Cardiac septum (tissue), 1 donor: ENCODE measurements at regions not wholly inside any gene's neighbourhood (a gene's known extent, or its start where the extent isn't known, plus 50 kb on each side); places are given as distances from the start of the nearest gene placed in this dataset.

ENCODE experiments used
- DNase-seq: peaks from one replicate; pipeline ENCODE4 v3.0.0-alpha.2; 2020; ENCODE audit warnings: low spot score
- intact Hi-C: fragments of 100-400 bp; cut with DNase I; formaldehyde crosslinking; loops from one replicate; pipeline ENCODE4 v1.14.0; 2022
- donor health status: DM: no; HTN: no; CAD: no.

- intact Hi-C loops, result no loop called here
- DNase-seq, result no peak
Measured at GRCh38 chr5:13488254-13488931, 456.1 kb downstream of the DNAH5 start.

GRCh38 chr5:13480834-13481233 is 463.7 kb downstream of the DNAH5 start:
- no peak for DNase-seq
- intact Hi-C loops, result no loop called here

GRCh38 chr5:13478831-13479465 is 465.5 kb downstream of the DNAH5 start:
- intact Hi-C loops, result no loop called here

GRCh38 chr5:13477118-13477737 is 467.3 kb downstream of the DNAH5 start:
- intact Hi-C loops, result no loop called here
- no peak for DNase-seq

More at GRCh38 chr5:13478831-13479465, 465.5 kb downstream of the DNAH5 start:
- no peak for DNase-seq

GRCh38 chr5:13472842-13473241 is 471.6 kb downstream of the DNAH5 start:
- intact Hi-C loops, result no loop called here
- DNase-seq, result no peak

- intact Hi-C loops, result no loop called here
Measured at GRCh38 chr5:13470975-13471374, 473.5 kb downstream of the DNAH5 start.

GRCh38 chr5:13470263-13470662 is 474.2 kb downstream of the DNAH5 start:
- no peak for DNase-seq
- intact Hi-C loops, result no loop called here

More at GRCh38 chr5:13470975-13471374, 473.5 kb downstream of the DNAH5 start:
- DNase-seq, result no peak

GRCh38 chr5:13464532-13465193 is 479.8 kb downstream of the DNAH5 start:
- intact Hi-C loops, result no loop called here
- no peak for DNase-seq

GRCh38 chr5:13460587-13460986 is 483.9 kb downstream of the DNAH5 start:
- no peak for DNase-seq
- intact Hi-C loops, result no loop called here

GRCh38 chr5:13454050-13454449 is 490.4 kb downstream of the DNAH5 start:
- intact Hi-C loops, result no loop called here
- DNase-seq, result no peak

GRCh38 chr5:13448843-13449242 is 495.6 kb downstream of the DNAH5 start:
- intact Hi-C loops, result no loop called here
- DNase-seq, result no peak

- intact Hi-C loops, result no loop called here
- DNase-seq, result no peak
Measured at GRCh38 chr5:13439430-13439829, 505.1 kb downstream of the DNAH5 start.

- DNase-seq, result no peak
- intact Hi-C loops, result no loop called here
Measured at GRCh38 chr5:13427827-13428557, 516.5 kb downstream of the DNAH5 start.

- intact Hi-C loops, result no loop called here
- no peak for DNase-seq
Measured at GRCh38 chr5:13412040-13412595, 532.4 kb downstream of the DNAH5 start.

GRCh38 chr5:13408616-13409015 is 535.9 kb downstream of the DNAH5 start:
- no peak for DNase-seq
- intact Hi-C loops, result no loop called here

GRCh38 chr5:13403351-13403750 is 541.1 kb downstream of the DNAH5 start:
- intact Hi-C loops, result no loop called here
- no peak for DNase-seq

GRCh38 chr5:13385066-13385465 is 559.4 kb downstream of the DNAH5 start:
- no peak for DNase-seq
- intact Hi-C loops, result no loop called here

- no peak for DNase-seq
- intact Hi-C loops, result no loop called here
Measured at GRCh38 chr5:13382232-13382631, 562.3 kb downstream of the DNAH5 start.

- no peak for DNase-seq
- intact Hi-C loops, result no loop called here
Measured at GRCh38 chr5:13378091-13378490, 566.4 kb downstream of the DNAH5 start.

GRCh38 chr5:13359344-13359743 is 585.1 kb downstream of the DNAH5 start:
- intact Hi-C loops, result no loop called here
- no peak for DNase-seq
